ENCODE measurements at regions not wholly inside any gene's neighbourhood (a gene's known extent, or its start where the extent isn't known, plus 50 kb on each side); places are given as distances from the start of the nearest gene placed in this dataset.

DNA sequence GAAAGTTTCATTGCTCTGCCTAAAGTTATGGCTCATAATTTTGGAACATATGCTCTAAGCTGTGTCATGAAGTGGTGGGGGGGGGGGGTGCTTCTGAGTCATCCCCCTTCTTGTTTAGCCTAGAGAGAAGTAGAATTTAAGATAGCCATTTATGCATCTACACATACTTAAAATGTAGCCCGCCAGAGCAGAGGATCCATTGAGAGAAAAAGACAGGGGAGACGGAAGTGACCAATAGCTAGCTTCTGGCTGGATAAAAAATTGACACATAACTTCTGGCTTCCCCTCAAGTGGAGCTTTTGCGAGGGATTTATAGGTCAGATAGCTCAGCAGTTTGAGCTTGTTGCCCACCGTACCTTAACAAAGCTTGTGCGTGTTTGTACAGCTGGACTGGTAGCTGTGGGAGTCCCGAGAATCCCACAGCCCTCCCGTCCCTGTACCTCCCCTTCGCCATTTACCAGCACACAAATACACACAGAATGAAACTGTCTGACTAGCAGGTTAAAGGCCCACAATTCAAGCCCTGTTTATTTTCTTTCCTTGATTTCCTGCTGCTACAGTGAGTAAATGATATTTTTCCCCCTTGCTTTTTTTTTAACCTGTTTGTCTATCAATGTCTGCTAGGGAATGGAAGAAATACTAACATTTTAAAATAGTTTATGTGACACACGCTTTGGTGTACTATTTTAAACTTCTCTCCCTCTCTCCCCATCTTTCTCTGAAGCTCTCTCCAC is 232.6 kb upstream of the FERD3L start:
- CTCF ChIA-PET, result interaction anchor here (0.7 to 1.7 kb wide), 5 partner anchors 11 to 711 kb away, joined by 3 to 5 read pairs (median 3); no protein-coding TSS in a partner anchor
- Histone ChIP-seq H3K27ac (ENCODE audit: low read depth, low read length) (peak overlapping the region; percentile 92), H3K9me3 (ENCODE audit: control insufficient read depth, insufficient read depth, low read length) (no peaks in the 10 kb centered on the region), H3K27me3 (ENCODE audit: control insufficient read depth, insufficient read depth, low read length) (no peaks in the 10 kb centered on the region), H3K4me3 (ENCODE audit: low read depth, low read length) (peak overlapping the region; percentile 44)
- TF ChIP-seq, protein P1, sequence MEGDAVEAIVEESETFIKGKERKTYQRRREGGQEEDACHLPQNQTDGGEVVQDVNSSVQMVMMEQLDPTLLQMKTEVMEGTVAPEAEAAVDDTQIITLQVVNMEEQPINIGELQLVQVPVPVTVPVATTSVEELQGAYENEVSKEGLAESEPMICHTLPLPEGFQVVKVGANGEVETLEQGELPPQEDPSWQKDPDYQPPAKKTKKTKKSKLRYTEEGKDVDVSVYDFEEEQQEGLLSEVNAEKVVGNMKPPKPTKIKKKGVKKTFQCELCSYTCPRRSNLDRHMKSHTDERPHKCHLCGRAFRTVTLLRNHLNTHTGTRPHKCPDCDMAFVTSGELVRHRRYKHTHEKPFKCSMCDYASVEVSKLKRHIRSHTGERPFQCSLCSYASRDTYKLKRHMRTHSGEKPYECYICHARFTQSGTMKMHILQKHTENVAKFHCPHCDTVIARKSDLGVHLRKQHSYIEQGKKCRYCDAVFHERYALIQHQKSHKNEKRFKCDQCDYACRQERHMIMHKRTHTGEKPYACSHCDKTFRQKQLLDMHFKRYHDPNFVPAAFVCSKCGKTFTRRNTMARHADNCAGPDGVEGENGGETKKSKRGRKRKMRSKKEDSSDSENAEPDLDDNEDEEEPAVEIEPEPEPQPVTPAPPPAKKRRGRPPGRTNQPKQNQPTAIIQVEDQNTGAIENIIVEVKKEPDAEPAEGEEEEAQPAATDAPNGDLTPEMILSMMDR (IDR thresholded peaks at IDR 0.05; ENCODE audit: low read depth, low read length), result no peak
- DNase-seq (ENCODE audit: low read depth, low spot score), result peak; percentile 53
- POLR2A ChIA-PET, result interaction anchor here (0.6 to 1.0 kb wide), 2 partner anchors 260 to 1559 kb away, joined by 4 to 5 read pairs; partner anchors contain the start of gene TWIST1

DNA sequence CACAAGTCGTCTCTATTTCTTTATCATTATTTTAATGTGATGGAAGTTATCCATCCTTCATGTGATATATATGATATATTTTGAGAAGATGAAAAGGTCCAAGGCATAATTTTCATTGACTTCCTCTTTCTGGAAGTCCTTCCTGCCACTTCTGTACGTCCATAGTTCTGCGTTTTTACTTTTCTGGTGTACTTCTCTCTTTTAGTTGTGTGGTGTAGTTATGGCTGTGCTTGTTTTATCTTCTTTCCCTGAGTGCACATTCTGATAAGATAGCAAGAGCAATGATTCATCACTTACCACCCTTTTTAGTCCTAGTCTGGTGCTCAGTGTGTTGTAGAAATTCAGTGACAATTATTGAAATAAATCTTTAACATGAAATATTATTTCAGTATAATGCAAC is 231.3 kb upstream of the FERD3L start:
- Histone ChIP-seq H3K9me3 (ENCODE audit: control insufficient read depth, insufficient read depth, low read length) (no peaks in the 10 kb centered on the region), H3K27me3 (ENCODE audit: control insufficient read depth, insufficient read depth, low read length) (no peaks in the 10 kb centered on the region), H3K27ac (ENCODE audit: low read depth, low read length) (no peak overlapping the region), H3K4me3 (ENCODE audit: low read depth, low read length) (no peak overlapping the region)
- CTCF ChIA-PET, result interaction anchor here (1.7 kb wide), 1 partner anchor 710 kb away, joined by 5 read pairs; no protein-coding TSS in a partner anchor
- POLR2A ChIA-PET, result no interaction called here
- no peak for DNase-seq (ENCODE audit: low read depth, low spot score)
- TF ChIP-seq, protein P1 (IDR thresholded peaks at IDR 0.05; ENCODE audit: low read depth, low read length), result no peak

DNA sequence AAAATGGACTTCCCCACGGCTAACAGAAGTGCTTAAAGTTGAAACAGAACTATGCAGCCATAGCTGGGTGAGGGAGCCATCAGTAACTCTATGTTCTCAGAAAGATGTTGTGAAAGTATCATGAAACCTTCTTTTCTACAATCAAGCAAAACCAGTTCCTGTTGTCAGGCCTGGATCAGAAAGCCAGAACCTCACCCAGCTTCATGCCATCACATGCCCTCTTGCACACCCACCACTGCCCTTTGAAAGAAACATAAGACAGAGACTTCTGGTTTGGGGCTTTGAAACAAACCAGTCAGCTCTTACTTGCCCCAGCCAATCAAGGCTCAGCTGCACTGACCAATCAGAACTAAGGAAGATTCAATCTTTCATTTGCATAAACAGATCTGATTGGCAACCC is 230.8 kb upstream of the FERD3L start:
- no peaks in the 10 kb centered on the region for H3K27me3 ChIP-seq (ENCODE audit: control insufficient read depth, insufficient read depth, low read length)
- ChIA-PET POLR2A (no interaction called here), CTCF (no interaction called here)
- H3K4me3 ChIP-seq (ENCODE audit: low read depth, low read length), result no peak overlapping the region
- no peak overlapping the region for H3K27ac ChIP-seq (ENCODE audit: low read depth, low read length)
- TF ChIP-seq, protein P1 (IDR thresholded peaks at IDR 0.05; ENCODE audit: low read depth, low read length), result no peak
- no peak for DNase-seq (ENCODE audit: low read depth, low spot score)
- H3K9me3 ChIP-seq (ENCODE audit: control insufficient read depth, insufficient read depth, low read length), result no peaks in the 10 kb centered on the region

DNA sequence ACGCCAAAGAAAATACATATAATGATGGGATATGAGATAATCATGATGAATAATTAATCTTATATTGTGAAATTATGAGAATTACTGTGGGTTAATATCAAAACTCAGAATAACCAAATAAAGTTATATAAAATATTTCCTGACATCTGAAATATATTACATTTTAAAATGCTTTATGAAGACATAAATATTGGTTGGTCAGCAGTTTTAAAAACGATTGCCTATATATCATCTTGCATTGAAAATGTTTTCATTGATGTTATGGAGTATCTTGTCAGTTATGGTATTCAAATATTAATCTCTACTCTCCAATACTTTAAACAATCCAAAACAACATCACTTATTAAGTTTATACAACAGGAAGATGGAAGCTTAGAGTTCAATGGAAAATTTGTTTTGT is 228.1 kb upstream of the FERD3L start:
- no peaks in the 10 kb centered on the region for H3K27me3 ChIP-seq (ENCODE audit: control insufficient read depth, insufficient read depth, low read length)
- TF ChIP-seq, protein P1 (IDR thresholded peaks at IDR 0.05; ENCODE audit: low read depth, low read length), result no peak
- no peaks in the 10 kb centered on the region for H3K9me3 ChIP-seq (ENCODE audit: control insufficient read depth, insufficient read depth, low read length)
- H3K27ac ChIP-seq (ENCODE audit: low read depth, low read length), result no peak overlapping the region
- ChIA-PET POLR2A (no interaction called here), CTCF (no interaction called here)
- H3K4me3 ChIP-seq (ENCODE audit: low read depth, low read length), result no peak overlapping the region
- DNase-seq (ENCODE audit: low read depth, low spot score), result no peak

DNA sequence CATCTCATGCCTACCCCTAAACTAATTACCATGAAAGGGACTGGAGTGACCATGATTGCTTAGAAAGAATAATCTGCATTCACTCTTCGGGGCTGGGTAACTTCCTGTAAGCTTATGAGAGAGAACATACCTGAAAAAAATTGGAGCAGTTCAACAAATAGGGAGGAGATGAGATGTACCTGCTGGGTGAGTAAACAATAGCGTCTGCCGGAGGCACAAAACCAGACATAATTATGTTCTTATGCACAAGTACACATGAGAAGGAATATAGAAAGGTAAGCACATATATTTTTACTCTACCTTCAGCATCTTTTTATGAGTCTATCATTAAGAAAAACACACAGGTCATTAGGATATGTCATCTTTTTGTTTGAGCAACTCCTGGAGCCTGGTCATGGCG is 224.6 kb upstream of the FERD3L start:
- H3K9me3 ChIP-seq (ENCODE audit: control insufficient read depth, insufficient read depth, low read length), result no peaks in the 10 kb centered on the region
- POLR2A ChIA-PET, result no interaction called here
- no peaks in the 10 kb centered on the region for H3K27me3 ChIP-seq (ENCODE audit: control insufficient read depth, insufficient read depth, low read length)
- CTCF ChIA-PET, result no interaction called here
- H3K27ac ChIP-seq (ENCODE audit: low read depth, low read length), result no peak overlapping the region
- H3K4me3 ChIP-seq (ENCODE audit: low read depth, low read length), result no peak overlapping the region
- no peak for DNase-seq (ENCODE audit: low read depth, low spot score)
- TF ChIP-seq, protein P1 (IDR thresholded peaks at IDR 0.05; ENCODE audit: low read depth, low read length), result no peak
